HUDEP-2 (cell line): ENCODE measurements at regions not wholly inside any gene's neighbourhood (a gene's known extent, or its start where the extent isn't known, plus 50 kb on each side); places are given as distances from the start of the nearest gene placed in this dataset.
"Not testable (repeated sequence)": the region's sequence is repeated elsewhere in the genome, so short reads cannot be mapped to it uniquely, and the experiment has no call there.

ENCODE experiments used
- DNase-seq, 76 experiments: peaks; one replicate each; lab custom pipeline; 2025; ENCODE audit not compliant: unreplicated experiment in 76 of 76; lab: John Stamatoyannopoulos, UW

DNA sequence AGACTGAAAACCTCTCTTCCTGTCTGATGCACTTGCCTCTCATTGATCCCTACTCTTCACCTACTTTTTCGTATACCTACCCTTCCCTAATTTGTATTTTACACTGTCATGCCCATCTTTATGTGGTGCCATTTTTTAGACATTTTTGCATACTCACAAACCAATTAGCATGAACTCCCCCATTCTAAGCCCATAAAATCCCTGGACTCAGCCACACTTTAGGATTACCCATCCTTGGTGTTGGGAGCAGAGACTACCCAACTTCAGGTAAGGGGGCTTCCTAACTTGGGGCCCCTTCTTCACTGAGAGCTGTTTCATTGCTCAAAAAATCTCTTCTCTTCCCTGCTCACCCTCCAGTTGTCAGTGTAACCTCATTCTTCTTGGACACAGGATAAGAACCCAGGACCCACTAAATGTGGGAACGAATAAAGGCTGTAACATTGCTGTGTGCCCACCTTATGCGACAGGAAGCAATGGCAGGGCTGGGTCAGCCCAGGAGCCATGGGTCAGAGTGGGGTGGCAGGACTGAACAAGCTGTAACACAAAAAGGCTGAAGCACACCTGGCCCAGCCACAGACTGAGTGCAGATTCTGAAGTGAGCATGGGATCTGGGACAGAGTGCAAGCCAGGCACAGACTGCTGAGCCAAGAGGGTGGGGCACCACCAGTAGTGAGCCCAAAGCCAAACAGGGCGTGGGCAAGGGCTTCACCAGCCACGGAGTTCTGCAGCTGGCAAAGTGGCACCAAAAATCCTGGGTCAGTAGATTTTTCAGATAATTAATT, 789.1 kb upstream of the HS3ST5 start:
- DNase-seq, result no peak

DNA sequence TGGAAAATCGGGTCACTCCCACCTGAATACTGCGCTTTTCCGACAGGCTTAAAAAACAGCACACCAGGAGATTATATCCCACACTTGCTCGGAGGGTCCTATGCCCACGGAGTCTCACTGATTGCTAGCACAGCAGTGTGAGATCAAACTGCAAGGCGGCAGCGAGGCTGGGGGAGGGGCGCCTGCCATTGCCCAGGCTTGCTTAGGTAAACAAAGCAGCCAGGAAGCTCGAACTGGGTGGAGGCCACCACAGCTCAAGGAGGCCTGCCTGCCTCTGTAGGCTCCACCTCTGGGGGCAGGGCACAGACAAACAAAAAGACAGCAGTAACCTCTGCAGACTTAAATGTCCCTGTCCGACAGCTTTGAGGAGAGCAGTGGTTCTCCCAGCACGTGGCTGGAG, 778.7 kb upstream of the HS3ST5 start:
- not testable (repeated sequence) for DNase-seq

DNA sequence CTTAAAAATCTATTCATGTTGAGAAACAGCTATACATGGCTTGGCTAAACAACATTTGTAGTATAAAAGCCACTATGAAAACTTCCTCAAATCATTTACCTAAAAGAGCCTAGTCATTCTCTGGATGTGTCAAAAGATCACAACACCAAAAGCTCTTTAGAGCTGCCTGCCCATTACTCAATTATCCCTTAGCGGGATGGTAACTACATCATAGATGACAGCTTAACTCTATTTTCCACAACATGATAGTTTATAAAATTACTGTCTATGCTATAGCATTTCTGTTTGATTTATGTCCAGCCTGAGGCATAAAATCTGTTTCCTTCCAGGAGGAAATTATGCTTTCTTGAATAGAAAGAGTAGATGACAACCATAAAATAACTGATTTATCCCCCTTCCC, 777.6 kb upstream of the HS3ST5 start:
- DNase-seq, result no peak

DNA sequence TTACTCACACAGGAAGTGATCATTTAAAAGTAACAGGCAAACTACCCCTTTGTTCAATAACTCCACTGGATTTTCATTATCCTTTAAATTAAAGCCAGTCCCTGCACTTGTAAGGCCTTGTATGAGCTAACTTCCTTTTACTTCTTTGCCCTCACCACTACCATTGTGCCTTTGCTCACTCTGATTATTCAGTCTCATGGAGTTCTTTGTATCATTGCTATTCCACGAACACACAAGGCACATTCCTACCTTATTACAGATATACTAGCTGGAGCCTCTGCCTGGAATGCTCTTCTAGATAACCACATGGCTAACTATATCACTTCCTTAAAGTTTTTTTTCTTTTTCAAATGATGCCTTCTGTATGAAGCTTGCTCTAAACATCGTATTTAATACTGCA, 748.6 kb upstream of the HS3ST5 start:
- no peak for DNase-seq

DNA sequence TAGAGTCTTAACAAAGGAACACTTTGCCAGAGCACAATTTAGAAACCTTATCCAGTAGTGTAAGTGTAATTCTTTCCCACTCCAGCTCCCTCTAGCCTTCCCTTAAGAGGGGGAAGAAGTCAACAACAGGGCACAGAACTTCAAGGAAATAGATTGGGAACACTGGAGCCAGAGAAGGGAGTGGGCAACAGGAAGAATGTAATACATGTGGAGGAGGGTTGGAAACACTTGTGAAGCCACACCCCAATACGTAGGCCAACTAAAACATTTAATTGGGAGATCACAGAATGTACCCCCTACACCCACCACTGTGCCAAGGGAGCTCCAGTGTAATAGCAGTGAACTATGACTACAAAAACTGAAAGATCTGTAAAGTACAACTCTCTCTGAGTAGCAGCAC, 735.7 kb upstream of the HS3ST5 start:
- DNase-seq, result no peak

DNA sequence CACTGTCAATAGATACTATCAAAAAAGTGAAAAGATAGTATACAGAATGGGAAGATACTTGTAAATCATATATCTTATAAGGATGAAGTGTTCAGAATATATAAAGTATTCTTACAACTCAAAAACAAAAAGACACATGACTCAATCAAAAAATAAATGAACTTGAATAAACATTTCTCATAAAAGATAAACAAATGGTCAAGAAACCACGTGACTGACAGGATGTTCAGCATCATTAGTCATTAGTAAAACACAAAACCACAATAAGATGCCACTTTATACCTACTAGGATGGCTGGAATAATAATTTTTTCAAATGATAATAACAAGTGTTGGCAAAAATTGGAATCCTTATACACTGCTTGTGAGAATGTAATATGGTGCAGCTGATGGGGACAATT, 729.1 kb upstream of the HS3ST5 start:
- DNase-seq, result no peak

DNA sequence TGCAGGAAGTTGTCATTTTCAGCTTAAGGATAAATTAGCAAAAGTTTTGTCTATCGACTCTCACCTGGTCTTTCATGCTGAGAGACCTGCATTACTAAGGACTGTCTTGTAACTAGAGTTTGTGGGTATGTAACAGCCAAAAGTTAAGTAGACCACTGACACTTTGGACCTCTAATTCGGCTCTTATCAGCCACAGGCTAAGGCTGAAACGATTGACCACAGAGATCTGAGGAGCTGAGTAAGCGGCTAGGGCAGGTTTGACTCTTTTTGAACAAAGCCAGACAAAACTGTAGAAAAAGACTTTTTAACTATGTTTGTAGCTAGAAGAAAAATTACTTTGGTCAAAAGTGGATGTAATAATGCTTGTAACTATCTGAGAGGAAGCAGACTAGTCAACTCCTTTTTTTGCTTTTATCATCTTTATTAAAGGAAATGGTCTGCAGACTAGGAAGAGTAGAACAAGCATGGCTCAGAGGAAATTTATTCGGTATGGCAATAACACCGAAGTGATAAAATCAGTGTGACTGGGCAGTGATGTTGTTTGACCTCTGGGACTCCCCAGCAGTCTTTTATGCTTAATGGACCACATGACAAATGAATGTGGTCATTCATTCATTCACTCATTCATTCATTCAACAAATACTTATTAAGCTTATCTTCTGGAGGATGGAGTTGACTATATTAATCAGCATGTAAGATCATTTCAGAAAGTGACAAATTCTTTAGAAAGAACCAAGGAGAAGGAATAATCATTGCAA, 725.0 kb upstream of the HS3ST5 start:
- DNase-seq, result no peak

DNA sequence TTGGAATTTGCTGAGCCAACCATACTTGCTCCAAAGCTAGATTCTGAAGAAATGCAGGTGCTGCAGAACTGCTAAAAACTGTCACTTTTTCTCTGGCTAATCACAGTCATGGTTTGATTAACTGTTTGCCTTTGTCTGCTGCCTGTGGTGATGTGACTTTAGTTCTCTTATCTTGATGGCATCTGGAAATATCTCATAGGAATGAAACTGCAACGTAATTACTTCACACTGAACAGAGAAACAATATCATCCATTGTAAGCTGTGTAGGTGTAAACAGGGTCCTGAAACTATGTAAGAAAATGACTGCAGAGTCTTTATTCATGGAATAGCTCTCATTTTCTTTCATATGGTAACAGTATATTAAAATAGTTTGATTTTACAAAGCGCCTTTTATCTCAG, 721.9 kb upstream of the HS3ST5 start:
- DNase-seq, result no peak

DNA sequence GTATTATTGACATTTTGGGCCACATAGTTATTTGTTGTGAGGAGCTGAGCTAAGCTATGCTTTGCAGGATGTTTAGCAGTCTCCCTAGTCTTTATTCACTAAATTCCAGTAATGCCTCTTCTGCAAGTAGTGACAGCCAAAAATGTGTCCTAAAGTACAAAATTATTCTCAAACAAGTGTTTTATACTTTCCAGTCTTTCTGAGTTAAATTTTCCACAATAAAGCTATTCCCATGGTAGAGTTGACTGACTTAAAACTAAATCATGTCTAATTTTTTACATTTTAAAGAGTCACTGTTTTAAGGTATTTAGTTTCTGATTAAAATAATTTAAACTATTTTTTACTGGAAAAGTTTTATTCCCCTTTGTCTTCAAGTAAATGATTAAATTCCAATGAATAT, 717.8 kb upstream of the HS3ST5 start:
- no peak for DNase-seq

DNA sequence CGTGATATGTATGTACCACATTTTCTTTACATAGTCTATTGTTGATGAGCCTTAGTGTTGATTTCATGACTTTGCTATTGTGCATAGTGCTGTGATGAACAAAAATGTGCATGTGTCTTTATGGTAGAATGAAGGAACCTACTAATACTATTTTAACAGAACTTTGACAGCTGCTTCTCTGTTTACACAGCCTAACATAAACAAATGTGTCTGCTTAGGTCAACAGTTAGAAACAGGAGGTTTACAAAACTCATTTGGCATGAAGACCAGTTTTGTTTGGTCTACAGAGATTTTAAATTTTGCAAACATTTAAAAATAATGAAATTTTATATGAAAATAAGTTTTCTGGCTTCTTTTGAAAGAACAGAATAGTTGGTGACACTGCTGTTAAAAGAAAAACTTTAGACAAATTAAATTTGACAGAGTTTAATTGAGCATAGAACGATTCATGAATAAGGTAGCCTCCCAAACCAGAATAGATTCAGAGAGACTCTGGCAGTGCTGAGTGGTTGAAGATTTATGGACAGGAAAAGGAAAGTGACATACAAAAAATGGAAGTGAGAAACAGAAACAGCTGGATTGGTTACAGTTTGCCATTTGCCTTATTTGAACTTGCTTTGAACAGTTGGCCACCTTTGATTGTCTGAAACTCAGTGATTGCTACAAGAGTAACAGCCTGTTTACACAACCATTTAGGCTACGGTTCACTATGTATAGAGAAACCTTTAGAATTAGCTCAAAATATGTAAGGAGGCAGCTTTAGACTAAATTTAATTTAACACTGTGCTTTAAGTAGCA, 715.8 kb upstream of the HS3ST5 start:
- no peak for DNase-seq

DNA sequence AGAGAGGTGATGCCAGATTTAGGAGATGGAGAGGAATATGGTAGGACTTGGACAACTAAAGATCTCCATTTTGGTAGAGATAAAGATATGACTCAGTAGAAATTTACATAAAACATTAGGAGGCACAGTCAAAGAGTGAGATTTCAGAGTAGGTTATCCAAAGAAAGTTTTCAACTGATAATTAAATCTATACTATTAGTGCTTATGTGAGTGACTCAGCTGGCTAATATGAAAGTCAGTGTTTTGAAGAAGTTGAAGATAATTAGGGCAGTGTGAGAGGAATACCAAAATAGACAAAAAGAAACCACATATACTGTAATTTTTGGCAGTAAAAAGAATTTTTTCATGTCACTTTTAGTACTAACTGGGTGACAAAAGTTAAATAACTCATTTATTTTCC, 712.8 kb upstream of the HS3ST5 start:
- DNase-seq, result no peak

DNA sequence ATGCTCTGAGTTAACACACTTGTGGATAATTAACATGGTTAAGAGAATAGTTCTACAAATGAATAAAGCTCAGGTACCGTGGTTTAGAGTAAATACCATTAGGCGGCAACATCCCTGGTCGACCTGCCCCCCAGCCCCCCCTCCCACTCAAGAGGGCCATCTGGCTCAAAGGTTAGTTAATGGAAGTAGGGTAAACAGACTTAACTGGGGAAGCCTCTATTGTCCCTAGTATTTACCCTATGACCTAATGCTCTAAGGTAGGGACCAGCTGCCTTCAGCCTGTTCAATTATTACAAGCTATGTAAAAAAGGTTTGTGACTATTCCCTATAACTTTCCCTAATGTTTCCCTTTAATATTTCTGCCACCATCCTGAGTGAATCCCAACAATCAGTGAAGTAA, 711.4 kb upstream of the HS3ST5 start:
- DNase-seq, result not testable (repeated sequence)

DNA sequence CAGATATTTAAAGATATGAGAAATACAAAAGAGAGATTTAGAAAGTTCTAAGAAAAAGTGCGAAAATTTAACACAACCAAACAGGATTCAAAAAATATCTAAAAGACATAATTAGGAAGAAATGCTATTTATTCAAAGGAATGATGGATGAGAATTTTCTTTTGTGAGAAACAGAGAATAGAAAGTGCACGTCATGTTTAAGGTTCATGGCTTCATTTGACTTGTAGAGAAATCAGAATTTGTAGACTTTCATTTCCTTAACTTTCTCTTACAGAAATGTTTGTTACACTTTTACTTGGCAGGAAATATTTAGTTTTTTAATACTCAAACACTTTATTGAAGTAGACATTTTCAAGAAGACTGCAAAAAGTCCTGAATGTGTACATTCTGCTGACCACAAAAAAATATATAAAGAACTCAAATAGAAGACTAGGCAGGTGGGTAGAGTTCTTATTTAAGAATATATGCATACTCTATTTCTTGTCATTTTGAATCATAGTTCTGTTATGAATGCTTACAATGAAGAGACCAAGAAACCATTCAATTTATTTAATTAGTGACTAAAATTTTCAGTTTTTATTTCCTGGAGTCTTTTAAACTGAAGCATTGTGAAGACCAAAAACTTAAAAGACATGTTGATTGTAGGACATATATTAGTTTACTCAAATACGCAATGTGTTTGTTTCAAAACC, 710.5 kb upstream of the HS3ST5 start:
- DNase-seq, result no peak

DNA sequence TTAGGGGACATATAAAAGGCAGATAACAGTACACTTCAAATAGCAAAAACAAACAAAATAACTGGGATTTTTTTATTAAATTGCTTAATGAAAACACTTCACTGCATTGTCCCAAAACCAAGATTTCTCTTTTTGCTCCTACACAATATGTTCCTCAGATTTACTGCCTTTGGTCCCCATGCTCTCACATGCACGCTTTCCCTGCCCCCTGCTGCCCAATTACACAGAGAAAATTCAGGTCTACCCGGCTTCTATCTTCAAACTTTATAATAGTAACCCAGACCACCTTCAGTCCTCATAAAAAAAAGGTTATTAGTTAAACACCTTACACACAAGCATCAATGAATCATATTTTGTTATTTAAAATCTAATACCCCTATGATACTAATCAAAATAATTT, 673.8 kb upstream of the HS3ST5 start:
- DNase-seq, result no peak

DNA sequence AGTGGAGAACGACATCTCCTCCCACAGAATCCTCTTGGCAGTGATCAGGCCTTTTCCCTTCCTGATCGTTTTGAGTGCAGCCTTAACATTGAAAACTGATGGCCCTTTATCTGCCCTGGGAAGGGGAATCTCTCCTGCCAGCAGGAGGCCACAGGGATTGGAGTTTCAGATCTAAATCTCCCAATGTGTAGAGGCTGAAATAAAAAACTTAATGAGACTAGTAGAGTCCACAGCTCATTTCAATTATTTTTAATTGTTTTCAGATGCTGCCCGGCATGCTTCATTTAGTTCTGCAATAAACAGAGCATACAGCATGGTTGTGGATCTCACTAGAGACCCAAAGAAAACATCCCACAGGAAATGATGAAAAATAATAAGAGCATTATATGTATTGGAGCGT, 662.2 kb upstream of the HS3ST5 start:
- no peak for DNase-seq

DNA sequence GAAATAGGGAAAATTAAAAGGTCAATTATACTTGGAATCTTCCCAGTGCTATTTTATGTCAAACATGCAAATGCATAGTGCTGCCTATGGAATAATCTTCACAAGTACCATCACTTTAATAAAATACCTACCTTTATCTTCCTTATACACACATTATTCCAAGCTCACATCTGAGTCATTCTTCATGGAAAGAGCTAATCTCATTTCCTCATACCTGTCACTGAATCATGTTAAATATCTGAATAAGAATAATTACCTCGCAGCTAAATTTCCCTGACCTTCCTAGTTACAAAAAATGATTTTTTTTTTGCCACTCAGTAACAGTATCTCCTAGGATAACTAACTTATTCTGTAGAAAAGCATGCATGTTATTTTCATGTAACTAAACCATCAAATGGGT, 661.4 kb upstream of the HS3ST5 start:
- DNase-seq, result no peak

DNA sequence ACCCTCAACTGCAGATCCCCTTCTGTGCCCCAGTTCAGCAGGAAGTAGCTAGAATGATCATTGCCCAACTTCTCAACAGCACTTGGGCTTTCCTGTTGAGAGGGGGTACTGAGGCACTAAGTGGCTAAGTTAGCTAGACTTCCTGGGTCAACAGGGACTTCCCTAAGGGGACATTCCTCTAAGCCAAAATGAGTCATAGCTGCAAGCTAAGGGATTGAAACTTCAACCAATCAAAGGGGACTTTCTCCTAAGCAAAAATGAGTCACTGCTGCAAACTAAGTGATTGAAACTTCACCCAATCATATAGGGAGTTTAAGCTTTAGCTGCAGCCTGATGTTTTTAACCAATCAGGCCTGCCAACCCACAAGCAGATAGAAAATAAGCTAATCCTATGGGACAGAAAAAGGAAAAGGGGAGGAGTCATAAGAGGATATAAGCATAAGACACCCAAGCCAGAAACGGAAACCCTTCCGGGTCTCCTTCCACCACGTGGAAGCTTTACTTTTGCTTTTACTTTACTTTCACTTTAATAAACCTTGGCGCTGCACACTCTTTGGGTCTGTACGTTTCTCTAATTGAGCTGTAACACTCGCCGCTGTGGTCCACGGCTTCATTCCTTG, 659.0 kb upstream of the HS3ST5 start:
- DNase-seq, result no peak

DNA sequence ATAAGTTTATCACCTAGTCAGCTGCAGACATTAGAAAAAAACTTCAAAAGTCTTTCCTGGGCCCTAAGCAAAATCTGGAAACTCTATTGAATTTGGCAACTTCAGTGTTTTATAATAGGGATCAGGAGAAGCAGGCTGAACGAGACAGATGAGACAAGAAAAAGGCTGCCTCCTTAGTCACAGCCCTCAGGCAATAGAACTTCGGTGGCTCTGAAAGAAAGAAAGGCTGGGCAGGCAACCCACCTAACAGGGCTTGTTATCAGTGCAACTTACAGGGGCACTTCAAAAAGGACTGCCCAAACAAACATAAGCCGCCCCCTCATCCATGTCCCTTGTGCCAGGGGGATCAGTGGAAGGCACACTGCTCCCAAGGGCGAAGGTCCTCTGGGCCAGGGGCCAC, 657.9 kb upstream of the HS3ST5 start:
- DNase-seq, result no peak

DNA sequence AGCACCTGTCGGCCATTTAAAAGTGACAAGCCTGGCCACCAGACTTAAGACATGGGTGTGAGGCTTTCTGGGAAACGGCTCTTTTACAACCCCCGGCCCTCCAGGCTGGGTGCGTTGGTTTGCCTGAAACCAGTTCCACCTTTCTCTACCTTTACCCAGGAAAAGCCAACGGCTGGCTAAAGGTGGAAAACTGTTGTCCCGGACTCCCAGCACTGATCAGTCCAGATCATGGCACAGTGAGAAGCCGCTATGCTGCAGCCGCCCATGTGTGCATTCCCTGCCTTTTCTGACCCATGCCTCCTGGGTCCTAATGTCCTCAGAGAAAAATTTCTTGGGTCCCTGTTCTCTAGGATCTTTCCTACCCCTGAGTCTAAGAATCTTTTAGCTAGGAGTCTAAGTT, 655.7 kb upstream of the HS3ST5 start:
- no peak for DNase-seq

DNA sequence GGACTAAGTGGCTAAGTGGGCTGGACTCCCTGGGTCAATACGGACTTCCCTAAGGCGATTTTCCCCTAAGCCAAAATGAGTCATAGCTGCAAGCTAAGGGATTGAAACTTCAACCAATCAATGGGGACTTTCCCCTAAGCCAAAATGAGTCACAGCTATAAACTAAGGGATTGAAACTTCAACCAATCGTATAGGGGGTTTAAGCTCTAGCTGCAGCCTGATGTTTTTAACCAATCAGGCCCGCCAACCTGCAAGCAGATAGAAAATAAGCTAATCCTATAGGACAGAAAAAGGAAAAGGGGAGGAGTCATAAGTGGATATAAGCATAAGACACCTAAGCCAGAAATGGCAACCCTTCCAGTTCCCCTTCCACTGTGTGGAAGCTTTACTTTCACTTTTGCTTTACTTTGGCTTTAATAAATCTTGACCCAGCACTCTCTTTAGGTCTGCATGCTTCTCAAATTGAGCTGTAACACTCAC, 655.0 kb upstream of the HS3ST5 start:
- DNase-seq, result no peak
